DMS 273 treated with DMSO at 0.1 percent for 48 hours (cell line): ENCODE measurements at regions not wholly inside any gene's neighbourhood (a gene's known extent, or its start where the extent isn't known, plus 50 kb on each side); places are given as distances from the start of the nearest gene placed in this dataset.

Source experiments
- DNase-seq: peaks from one replicate; lab custom pipeline; 2025; lab: John Stamatoyannopoulos, UW

DNA sequence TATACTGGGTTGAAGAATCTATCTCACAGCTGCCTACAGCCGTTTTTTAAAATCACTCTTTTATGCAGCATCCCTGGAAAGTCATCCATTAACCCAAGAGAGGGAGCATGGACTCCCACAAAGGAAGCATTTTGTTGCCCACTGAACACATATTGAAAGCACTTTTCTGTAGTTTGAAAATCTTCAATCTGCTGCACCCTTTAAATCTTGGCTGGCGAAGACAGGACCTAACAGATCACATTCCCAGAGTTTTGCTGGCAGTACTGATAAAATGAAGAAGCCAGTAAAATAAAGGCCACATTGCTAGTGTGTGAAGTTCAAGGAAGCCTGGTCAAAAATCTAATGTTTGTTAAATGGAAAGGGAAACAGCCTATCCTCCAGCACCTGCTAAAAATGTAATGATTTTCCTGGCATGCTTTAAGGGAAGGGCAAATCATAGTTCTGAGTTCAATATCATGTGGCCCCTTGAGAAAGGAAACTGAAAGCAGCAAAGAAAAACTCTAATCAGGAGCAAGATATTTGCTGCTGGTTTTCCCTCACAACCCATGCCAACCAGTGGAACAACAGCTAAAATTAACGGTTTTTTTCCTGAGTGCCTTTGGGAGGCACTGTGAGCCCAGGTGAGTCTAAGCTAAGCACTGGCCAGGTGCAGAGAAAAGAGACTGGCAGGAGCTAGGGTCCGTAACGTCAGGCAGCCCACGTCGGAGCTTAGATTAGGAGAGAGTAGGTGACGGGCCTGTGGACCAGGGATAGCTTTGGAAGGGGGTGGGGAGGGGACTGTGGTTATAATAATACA, 97.9 kb upstream of the PALS2 start:
- no peak for DNase-seq

DNA sequence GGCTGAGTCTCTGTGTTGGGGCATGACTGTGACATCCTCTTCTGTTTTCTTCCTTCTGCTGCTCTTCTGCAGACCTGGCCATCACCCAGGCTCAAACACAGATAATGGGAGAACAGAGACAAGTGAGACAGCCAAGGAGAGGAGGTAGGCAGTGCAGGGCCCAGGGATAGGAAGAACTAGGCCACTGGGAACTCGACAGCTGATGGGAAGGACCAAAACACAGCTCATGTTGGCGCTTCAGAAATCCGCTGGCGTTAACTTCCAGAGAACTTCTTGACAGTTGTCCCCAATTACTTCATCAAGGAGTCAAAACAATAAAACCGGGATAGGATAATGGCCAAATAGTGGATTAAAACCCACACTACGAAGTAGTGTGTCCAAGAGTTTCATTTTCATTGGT, 97.0 kb upstream of the PALS2 start:
- no peak for DNase-seq

DNA sequence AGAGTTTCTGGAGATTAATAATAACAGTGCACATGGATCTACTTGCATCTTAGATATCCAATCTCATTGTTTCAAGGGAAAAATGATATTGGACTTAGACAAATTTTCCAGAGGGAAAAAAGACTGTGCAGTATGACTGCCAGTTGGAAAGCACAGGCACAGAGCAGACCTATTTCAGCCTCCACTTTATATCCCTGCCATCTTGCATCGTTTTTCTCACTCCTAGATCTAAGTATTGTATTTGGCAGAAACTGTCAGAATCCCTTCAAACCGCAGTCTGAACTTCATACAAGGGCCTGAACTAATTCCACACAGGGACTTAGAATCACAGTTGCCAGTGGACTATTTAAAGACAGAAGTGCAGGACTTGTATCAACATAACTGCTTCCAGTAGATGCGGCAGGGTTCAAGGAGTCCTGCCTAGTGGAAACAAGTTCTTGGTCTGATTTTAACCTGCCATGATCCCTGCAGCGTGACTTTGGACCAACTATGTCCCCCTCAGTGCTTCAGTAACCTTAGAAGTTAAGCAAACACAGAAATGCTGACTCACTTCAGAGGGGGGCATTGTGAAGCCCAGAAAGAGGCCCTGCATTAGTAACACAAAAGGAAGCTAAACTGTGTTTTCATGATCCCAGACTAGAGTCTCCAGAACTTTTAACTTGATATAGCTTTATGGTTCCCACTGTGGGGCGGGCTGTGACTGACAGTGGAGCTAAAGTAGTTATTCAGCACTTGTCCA, 95.7 kb upstream of the PALS2 start:
- no peak for DNase-seq

DNA sequence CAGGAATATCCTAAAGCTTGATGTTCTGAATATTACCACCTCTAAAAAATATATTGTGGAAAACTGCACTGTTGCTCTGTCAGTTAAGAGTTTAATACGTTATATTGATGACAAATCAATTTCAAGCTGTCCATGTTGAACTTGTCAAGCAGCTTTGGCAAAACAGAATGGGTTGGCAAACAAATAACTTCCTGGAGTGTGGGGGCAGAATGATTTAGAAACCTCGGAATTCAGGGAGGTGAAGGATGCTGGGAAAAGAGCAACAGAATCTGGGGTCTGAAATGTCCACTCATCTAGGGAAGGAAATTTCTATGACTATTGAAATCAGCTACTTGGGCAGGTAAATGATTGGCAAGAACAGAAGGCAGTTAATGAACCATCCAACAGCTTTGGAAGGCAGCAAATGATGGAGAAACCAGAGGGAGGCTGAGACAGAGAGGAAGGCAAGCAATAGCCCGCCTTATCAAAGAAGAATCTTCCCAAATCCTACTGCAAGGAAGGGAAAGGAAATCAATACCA, 95.1 kb upstream of the PALS2 start:
- DNase-seq: no peak

DNA sequence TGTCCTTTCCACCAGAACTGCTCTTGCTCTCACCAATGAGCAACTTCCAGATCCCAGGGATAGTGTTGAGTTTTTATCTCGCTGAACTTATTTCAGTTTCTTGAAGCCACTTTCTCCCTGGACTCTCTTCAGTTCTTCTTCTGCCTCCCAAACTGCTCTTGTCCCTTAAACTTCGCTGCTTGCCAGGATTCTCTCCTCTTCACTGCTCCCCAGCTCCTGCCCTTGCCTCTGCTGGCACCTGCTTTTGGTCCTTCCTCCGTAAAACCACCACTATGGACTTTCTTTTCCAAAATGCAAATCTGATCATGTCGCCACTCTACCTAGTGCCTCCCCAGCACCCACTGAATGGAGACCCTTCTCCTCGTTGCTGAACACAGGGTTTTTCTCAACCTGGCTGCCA, 92.8 kb upstream of the PALS2 start:
- DNase-seq: no peak

DNA sequence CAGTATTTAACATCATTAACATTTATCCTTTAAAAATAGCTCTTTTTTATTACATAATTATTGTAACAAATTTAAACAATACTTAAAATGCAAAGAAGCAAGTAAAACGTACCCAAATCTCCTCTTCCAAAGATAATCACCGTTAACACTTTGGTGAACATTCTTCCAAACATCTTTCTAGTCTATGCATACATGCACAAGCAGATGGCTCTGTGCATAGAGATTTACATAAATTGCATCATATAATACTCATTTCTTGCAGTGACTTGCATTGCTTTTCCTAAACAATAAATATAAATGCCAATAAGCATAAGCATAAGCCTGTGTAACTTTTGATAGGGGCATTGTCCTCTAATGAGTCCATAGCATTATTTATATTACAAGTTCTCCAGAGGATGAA, 89.4 kb upstream of the PALS2 start:
- no peak for DNase-seq

DNA sequence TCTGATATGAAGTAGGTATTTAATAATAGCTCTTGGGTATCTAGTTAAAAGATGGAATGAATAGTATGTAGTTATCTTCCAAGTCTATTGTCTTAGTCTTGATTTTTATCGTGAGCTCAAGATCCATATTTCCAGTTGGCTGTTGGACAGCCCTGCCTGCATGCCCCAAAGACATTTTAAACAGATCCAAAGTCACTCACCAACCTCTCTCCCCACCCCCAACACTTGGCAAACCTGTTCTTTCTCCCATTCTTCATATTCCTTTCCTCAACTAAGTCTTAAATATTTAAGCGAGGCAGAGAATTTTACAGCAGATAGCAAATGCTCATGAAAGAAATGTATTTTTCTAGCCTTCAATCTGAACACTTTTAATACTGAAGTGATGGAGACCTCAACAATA, 80.7 kb upstream of the PALS2 start:
- no peak for DNase-seq

DNA sequence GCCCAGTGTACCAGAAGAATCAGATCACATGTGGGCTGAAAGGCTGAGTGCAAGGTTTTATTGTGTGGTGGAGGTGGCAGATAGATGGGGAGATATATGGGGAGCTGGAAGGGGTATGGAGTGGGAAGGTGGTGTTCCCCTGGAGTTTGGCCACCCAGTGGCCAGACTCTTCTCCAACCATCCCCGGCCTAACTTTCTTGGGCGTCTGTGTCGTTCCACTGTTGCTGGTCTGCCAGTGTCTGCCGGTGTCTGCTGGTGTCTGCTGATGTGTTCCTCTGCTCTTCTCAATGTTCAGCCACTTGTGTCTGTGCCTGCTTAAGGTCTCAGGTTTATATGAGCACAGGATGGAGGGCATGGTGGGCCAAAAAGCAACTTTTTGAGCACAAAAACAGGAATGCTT, 78.4 kb upstream of the PALS2 start:
- no peak for DNase-seq

DNA sequence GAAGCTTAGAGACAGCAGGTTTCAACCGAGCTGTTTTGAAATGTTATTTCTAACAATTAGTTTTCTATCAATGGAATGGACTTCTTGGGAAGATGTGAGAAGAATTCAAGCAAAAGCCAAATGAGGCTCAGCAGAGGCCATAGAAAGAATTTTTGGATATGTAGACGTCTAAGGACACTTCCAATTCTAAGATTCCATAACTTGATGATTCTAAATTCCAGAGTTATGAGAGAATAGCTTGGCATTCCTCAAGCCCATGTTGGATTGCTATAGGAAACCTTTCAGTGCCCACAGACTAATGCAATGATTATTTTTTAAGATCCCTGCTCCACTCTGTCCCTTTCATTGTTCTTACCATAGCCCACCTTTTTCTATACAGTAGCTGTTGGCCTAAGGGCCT, 77.2 kb upstream of the PALS2 start:
- DNase-seq: no peak

DNA sequence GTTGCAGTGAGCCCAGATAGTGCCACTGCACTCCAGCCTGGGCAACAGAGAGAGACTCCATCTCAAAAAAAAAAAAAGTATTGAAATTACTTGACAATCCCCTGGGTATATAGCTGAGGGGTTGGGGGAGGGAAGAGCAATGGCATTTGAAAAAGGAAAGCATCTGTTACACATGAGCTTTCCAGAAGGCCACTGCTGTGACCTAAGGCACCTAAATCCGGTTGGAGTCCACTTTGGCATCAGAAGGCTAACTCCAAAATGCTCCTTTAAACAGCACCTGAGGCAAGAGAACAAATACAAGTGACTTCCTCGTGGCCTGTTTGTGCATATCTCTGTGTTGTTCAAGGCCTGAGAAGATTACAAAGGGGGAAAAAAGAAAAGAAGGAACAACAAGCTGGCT, 74.8 kb upstream of the PALS2 start:
- no peak for DNase-seq

DNA sequence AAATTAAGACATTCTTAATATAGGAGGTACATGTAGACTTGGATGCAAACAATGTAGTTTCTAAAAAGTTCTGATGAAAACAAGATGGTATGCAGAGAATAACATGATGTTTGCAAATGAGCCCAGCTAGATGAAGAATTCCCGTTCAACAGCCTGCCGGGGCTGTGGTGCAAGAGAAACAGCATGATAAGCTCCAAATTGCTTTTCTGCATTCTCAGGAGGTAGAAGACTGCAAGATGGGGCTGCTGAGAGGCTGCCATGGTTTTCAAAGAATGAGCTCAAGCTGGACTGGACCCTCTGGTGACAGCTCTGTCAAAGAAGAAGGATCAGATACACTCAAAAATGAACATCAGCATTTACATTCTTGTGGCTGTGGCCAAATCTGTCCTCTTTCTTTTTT, 73.4 kb upstream of the PALS2 start:
- DNase-seq: no peak

DNA sequence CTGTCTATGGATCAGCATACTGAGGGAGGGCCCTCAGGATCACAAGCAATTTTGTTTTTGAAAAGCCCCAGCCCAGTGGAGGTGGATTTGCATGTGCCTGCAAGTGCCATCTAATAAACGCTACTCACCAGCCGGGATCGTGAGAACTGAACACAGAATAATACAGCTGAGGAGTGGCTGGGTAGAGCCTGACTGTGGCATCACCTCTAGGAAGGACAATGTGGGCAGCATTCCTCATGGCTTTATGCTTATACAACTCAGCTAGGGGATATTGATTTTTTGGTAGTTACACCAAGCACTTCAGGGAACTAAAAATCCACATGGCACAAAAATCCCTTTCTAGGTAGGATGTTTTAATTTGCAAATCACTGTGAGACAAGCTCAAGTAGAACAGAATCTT, 72.7 kb upstream of the PALS2 start:
- DNase-seq: no peak

DNA sequence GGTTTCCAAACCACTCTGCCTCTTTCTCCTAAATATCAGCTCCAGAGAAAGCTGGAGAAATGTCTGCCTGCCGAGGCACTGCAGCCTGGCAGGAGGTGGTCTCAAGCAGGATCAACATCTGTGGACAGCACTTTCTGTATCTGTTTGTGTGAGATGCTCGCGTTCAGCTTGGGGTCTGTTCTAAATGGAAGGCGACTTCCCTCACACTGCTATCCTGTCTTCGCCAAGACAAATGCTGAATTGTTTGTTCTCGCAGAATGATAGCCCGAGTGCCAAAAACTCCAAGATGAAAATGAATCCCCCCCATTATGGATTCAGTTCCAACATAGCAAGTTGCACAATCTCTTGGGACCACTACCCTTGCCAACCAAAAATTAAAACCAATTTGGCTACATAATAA, 72.2 kb upstream of the PALS2 start:
- no peak for DNase-seq

DNA sequence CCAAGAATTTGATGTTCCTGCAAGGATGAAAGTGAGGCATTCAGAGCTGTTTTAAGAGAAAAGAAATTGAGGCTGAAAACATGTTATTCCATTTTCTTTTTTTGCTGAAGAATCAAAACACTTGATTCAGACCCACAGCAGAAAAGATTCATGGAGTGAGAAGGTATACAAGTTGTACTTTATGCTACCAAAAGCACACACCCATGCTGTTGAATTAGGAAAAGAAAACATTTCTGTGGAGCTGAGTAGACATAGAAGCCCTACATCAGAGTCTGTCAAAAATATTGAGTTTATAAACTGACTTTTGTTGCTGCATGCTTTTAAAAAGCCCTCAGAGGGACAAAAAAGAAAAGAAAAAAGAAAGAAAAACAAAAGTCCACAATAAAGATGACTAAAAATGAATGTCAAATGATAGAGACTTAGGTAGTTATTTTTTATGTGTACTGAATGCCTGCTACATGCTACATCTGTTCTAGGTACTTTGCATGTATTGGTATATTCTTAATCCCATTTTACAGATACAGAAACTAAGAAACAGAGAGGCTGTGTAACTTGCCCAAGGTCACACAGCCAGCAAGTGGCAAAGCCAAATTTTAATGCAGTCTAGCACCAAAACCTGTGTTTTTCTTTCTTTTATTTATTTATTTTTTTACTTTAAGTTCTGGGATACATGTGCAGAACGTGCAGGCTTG, 71.7 kb upstream of the PALS2 start:
- DNase-seq: no peak

DNA sequence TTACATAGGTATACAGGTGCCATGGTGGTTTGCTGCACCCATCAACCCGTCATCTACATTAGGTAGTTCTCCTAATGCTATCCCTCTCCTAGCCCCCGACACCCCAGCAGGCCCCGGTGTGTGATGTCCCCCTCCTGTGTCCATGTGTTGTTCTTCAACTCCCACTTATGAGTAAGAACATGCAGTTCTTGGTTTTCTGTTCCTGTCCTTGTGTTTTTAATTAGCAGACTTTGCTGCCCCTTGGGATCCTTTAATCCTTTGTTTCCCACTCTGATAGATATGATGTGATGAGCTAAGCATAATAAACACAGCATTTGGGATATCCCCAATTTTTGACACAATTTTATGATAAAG, 71.1 kb upstream of the PALS2 start:
- DNase-seq: no peak

DNA sequence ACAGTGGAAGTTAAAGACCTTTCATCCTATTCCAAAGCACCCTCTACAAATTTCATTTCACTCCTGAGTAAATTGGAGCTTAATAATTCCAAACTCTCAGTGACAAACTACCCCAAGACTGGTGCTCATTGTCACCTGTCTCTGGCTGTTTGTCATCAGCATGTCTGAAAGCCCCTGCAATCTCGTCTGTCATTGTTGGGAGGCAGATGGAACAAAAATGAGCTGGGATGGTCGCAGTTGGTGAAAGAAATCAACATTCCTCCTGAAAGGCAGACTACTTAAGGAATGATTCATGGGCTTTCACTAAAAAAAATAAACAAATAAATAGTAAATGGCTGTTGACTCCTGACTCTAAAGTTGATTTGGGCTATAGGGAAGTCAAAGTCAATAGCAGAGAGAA, 69.7 kb upstream of the PALS2 start:
- no peak for DNase-seq

DNA sequence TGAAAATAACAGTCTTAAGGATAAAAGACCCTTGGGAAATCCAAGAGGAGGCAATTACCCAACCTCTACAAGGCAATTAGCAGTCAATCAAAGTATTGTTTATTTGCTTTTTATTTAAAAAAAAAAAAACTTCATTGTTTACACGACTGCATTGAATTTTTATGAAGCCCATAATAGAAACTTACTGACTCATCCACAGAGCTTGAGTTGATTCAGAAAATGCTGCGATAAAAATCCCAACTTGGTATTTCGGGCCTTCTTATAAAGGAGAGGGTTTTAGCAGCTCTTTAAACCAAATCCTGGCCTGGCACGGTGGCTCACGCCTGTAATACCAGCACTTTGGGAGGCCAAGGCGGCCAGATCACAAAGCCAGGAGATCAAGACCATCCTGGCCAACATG, 69.2 kb upstream of the PALS2 start:
- no peak for DNase-seq

DNA sequence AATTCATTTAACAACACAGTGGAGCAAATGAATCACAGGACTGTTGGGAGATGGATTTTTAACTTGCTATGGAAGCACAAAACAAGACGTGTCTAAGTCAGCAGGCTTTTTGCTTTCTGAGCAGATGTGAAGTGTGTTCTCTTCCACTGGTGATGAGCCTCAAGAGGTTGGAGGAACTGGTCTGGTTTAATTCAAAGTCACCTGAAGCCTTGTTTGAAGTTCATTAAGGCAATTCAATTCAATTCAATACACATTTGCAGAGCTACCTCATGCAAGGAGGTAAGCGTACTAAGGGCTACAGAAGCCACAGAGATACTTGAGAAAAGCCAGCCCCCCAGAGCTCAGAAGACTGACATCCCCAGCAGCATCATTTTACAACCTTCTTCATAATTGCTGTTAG, 68.4 kb upstream of the PALS2 start:
- no peak for DNase-seq

DNA sequence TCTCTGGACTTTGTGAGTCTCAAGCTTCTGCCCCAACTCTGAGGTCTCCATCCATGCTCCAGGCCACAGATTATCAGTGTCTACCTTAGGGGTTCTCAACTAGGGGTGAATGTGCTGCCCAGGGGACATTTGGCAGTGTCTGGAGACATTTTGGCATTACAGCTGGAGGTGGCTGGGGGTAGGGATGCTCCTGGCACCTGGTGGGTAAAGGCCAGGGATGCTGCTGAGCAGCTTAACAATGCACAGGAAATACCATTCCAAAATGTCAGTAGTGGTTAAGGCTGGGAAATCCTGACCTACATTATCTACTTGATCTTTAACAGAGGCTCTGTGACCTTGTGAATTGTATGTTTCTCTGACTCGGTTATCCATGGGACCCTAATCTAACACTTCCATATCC, 67.3 kb upstream of the PALS2 start:
- no peak for DNase-seq

DNA sequence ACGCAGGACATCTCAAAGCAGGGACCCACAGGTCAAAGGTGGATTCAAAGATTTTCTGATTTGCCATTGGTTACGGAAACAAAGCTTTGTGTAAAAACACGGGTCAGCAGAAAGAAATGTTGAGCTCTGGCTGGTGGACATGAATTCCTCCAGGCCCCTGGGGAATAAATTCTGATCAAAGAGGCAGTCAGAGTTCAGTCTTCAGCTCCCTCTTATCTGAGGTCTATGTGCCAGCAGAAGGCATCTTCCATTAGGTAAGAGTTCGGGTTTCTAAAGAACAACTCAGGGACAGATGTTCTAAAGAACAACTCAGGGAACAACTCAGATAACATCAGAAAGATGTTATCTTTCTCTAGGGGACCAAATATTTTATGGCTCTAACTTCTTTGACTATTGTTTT, 64.9 kb upstream of the PALS2 start:
- DNase-seq: no peak

DNA sequence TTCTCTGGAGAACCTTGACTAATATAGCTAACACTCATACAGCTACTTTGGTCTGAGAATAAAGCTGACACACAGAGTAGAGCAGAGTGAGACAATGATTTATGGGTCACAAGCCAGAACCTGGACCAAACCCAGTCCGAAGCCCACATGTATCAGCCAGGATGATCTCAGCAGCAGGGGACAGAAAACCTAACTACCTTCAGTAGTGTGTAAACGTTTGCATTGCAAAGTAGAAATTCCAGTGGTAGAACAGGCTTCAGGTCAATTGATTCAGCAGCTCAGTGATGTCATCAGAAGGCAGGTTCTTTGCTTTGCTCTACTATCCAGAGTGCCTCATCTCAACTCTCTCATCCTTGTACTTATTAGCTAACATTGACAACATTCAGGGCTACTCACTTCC, 62.5 kb upstream of the PALS2 start:
- DNase-seq: no peak

DNA sequence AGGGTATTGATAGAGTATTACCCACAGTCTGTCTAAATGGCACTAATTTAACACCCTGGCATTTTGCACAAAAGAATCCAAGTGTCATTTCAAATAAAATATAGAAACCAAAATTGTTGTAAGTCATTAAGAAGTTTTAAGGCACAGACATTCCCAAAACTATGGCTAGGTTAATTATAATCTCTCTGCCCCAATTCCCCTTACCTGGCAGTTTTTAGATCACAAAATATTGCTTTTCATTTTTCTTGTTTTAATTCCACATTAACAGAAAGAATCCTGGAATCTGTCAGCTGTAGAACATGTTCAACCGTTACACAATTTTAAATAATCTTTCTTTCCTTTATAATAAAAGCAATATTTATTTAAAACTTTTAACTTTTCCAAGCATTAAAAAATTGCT, 56.1 kb upstream of the PALS2 start:
- no peak for DNase-seq
